ENCODE measurements at regions not wholly inside any gene's neighbourhood (a gene's known extent, or its start where the extent isn't known, plus 50 kb on each side); places are given as distances from the start of the nearest gene placed in this dataset.
"Not testable (repeated sequence)": the region's sequence is repeated elsewhere in the genome, so short reads cannot be mapped to it uniquely, and the experiment has no call there.

GRCh38 chr7:19537942-19538401 is 170.9 kb downstream of the POLR1F start:
- DNase-seq (ENCODE audit: low read depth, low spot score), result no peak

- no peak for DNase-seq (ENCODE audit: low read depth, low spot score)
Observed at GRCh38 chr7:19533266-19533665, 175.6 kb downstream of the POLR1F start.

- DNase-seq (ENCODE audit: low read depth, low spot score), result no peak
Observed at GRCh38 chr7:19530852-19531251, 178.0 kb downstream of the POLR1F start.

GRCh38 chr7:19530261-19530660 is 178.6 kb downstream of the POLR1F start:
- DNase-seq (ENCODE audit: low read depth, low spot score), result no peak

GRCh38 chr7:19526639-19527038 is 182.2 kb downstream of the POLR1F start:
- DNase-seq (ENCODE audit: low read depth, low spot score), result no peak

GRCh38 chr7:19522486-19522885 is 186.4 kb downstream of the POLR1F start:
- no peak for DNase-seq (ENCODE audit: low read depth, low spot score)

- DNase-seq (ENCODE audit: low read depth, low spot score), result no peak
Observed at GRCh38 chr7:19520392-19520791, 188.4 kb downstream of the POLR1F start.

GRCh38 chr7:19519443-19520021 is 189.3 kb downstream of the POLR1F start:
- DNase-seq (ENCODE audit: low read depth, low spot score), result no peak

- DNase-seq (ENCODE audit: low read depth, low spot score), result not testable (repeated sequence)
Observed at GRCh38 chr7:19517546-19517945, 191.3 kb downstream of the POLR1F start.

- DNase-seq (ENCODE audit: low read depth, low spot score), result no peak
Observed at GRCh38 chr7:19508821-19509220, 200.0 kb downstream of the POLR1F start.

GRCh38 chr7:19508124-19508523 is 200.7 kb downstream of the POLR1F start:
- DNase-seq (ENCODE audit: low read depth, low spot score), result no peak

GRCh38 chr7:19491821-19492452 is 216.9 kb downstream of the POLR1F start:
- no peak for DNase-seq (ENCODE audit: low read depth, low spot score)

- DNase-seq (ENCODE audit: low read depth, low spot score), result no peak
Observed at GRCh38 chr7:19491371-19491770, 217.5 kb downstream of the POLR1F start.

- DNase-seq (ENCODE audit: low read depth, low spot score), result no peak
Observed at GRCh38 chr7:19489162-19489820, 219.5 kb downstream of the POLR1F start.

GRCh38 chr7:19488056-19488455 is 220.8 kb downstream of the POLR1F start:
- DNase-seq (ENCODE audit: low read depth, low spot score), result no peak

GRCh38 chr7:19482628-19483027 is 226.2 kb downstream of the POLR1F start:
- DNase-seq (ENCODE audit: low read depth, low spot score), result no peak

- no peak for DNase-seq (ENCODE audit: low read depth, low spot score)
Observed at GRCh38 chr7:19480383-19480782, 228.5 kb downstream of the POLR1F start.

- DNase-seq (ENCODE audit: low read depth, low spot score), result no peak
Observed at GRCh38 chr7:19470031-19470430, 238.8 kb downstream of the POLR1F start.

- no peak for DNase-seq (ENCODE audit: low read depth, low spot score)
Observed at GRCh38 chr7:19465861-19466260, 243.0 kb downstream of the POLR1F start.

GRCh38 chr7:19464751-19465150 is 244.1 kb downstream of the POLR1F start:
- DNase-seq (ENCODE audit: low read depth, low spot score), result no peak

- DNase-seq (ENCODE audit: low read depth, low spot score), result no peak
Observed at GRCh38 chr7:19464241-19464640, 244.6 kb downstream of the POLR1F start.

GRCh38 chr7:19463581-19463980 is 245.3 kb downstream of the POLR1F start:
- no peak for DNase-seq (ENCODE audit: low read depth, low spot score)

- no peak for DNase-seq (ENCODE audit: low read depth, low spot score)
Observed at GRCh38 chr7:19455623-19456022, 253.2 kb downstream of the POLR1F start.

All from iPS DF 19.7 (cell line).